Upper lobe of right lung (tissue), 1 donor: ENCODE measurements at regions not wholly inside any gene's neighbourhood (a gene's known extent, or its start where the extent isn't known, plus 50 kb on each side); places are given as distances from the start of the nearest gene placed in this dataset.

Experiments
- ATAC-seq: fragments of 200-7000 bp; cut with Tn5 transposase; one replicate; pipeline ENCODE4 v1.9.1; 2020; ENCODE audit warnings: mild to moderate bottlenecking, moderate library complexity
- DNase-seq: peaks from one replicate; pipeline ENCODE4 v3.0.0-alpha.2; 2020
- H3K27ac ChIP-seq: fragments of 200-600 bp; one replicate; pipeline ENCODE4 v1.8.0; 2022
- H3K27me3 ChIP-seq: fragments of 200-600 bp; one replicate; pipeline ENCODE4 v1.8.0; 2022; ENCODE audit warnings: mild to moderate bottlenecking
- H3K36me3 ChIP-seq: fragments of 200-600 bp; one replicate; pipeline ENCODE4 v1.8.0; 2022
- H3K4me1 ChIP-seq: fragments of 200-600 bp; one replicate; pipeline ENCODE4 v1.8.0; 2022
- H3K4me3 ChIP-seq: fragments of 200-600 bp; one replicate; pipeline ENCODE4 v1.8.0; 2022; ENCODE audit warnings: mild to moderate bottlenecking
- H3K9me3 ChIP-seq: fragments of 200-600 bp; one replicate; pipeline ENCODE4 v1.8.0; 2022
- CTCF ChIP-seq: fragments of 200-600 bp; IDR thresholded peaks from one replicate; pipeline ENCODE4 v1.8.0; 2022; ENCODE audit warnings: antibody characterized with exemption
- intact Hi-C: fragments of 100-400 bp; cut with DNase I; formaldehyde crosslinking; loops from one replicate; pipeline ENCODE4 v1.11.0; 2022
- donor health status: DM: no; HTN: yes; CAD: no; lungs with severe emphysema.

GRCh38 chr4:138908134-138908533 is 107.4 kb upstream of the NOCT start:
- Histone ChIP-seq H3K27me3 (no peaks in the 10 kb centered on the region), H3K4me1 (peaks cover 15% of the 10 kb centered on the region), H3K36me3 (no peaks in the 10 kb centered on the region), H3K9me3 (no peaks in the 10 kb centered on the region), H3K4me3 (no peak overlapping the region), H3K27ac (no peak overlapping the region)
- TF ChIP-seq CTCF: no peak
- ATAC-seq (no peak), DNase-seq (no peak)
- intact Hi-C loops: no loop called here

DNA sequence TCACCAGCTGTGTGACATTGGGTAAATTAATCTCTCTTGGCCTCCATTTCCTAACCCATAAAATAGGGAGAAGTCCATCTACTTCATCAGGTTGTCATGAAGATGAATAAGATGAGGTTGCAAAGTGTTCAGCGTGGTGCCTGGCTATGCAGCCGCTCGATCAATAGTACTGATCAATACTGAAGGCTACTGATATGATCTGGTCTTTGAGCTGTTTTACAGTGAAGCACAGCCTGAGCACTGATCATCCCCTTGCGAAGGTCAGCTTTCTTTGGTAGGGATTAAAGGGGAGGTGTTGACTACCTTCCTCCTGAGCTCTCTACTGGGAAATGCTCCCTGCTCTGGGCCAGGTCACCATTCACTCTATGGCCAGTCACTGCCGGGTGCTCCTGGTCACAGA is 108.4 kb upstream of the NOCT start:
- Histone ChIP-seq H3K27ac (no peak overlapping the region), H3K36me3 (no peaks in the 10 kb centered on the region), H3K9me3 (no peaks in the 10 kb centered on the region), H3K4me1 (peaks cover 15% of the 10 kb centered on the region), H3K4me3 (no peak overlapping the region), H3K27me3 (no peaks in the 10 kb centered on the region)
- intact Hi-C loops: no loop called here
- TF ChIP-seq CTCF: no peak
- DNase-seq (no peak), ATAC-seq (no peak)

GRCh38 chr4:138904793-138905192 is 110.8 kb upstream of the NOCT start:
- intact Hi-C loops: no loop called here
- ATAC-seq (no peak), DNase-seq (no peak)
- Histone ChIP-seq H3K27ac (no peak overlapping the region), H3K9me3 (no peaks in the 10 kb centered on the region), H3K27me3 (no peaks in the 10 kb centered on the region), H3K4me3 (no peak overlapping the region), H3K4me1 (no peaks in the 10 kb centered on the region), H3K36me3 (no peaks in the 10 kb centered on the region)
- no peak for TF ChIP-seq CTCF

DNA sequence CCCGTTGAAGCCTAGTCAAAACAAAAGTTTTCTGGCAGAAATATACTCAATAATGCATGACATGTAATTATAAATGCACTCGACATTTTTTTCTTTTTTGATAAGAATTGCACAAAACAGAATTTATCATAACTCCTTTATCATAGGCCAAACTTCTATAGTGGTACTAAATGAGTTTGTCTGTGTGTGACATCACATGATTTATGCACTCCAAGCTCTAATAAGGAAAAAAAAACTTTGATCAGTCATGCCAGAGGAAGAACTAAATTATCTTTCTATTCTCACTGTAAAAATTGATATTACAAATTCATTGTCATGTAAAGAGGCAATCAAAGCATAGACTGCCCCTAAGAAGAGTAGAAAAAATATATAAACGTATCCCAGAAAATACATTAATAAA is 112.4 kb upstream of the NOCT start:
- intact Hi-C loops: no loop called here
- H3K4me1 ChIP-seq: no peaks in the 10 kb centered on the region
- TF ChIP-seq CTCF: no peak

DNA sequence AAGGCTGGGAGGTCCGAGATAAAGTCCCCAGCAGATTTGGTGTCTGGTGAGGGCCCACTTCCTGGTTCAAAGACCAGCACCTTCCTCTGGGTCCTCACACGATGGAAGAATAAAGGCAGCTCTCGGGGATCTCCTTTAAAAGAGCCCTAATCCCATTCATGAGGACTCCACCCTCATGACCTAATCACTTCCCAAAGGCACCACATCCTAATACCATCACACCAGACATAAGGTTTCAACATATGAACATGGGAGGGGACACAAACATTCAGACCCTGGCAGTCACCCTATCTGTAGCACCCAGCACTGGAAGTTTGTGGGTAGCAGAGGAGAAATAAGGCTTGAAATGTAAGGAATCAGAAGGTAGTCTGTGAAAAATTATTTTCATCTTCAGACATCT is 112.9 kb upstream of the NOCT start:
- Histone ChIP-seq H3K4me1 (no peaks in the 10 kb centered on the region), H3K27me3 (no peaks in the 10 kb centered on the region), H3K4me3 (no peak overlapping the region), H3K36me3 (no peaks in the 10 kb centered on the region), H3K9me3 (no peaks in the 10 kb centered on the region), H3K27ac (no peak overlapping the region)
- intact Hi-C loops: no loop called here
- TF ChIP-seq CTCF: no peak
- ATAC-seq (no peak), DNase-seq (no peak)

More for the DNA sequence above, 112.4 kb upstream of the NOCT start:
- ATAC-seq (no peak), DNase-seq (no peak)
- Histone ChIP-seq H3K27me3 (no peaks in the 10 kb centered on the region), H3K36me3 (no peaks in the 10 kb centered on the region), H3K4me3 (no peak overlapping the region), H3K9me3 (no peaks in the 10 kb centered on the region), H3K27ac (no peak overlapping the region)

DNA sequence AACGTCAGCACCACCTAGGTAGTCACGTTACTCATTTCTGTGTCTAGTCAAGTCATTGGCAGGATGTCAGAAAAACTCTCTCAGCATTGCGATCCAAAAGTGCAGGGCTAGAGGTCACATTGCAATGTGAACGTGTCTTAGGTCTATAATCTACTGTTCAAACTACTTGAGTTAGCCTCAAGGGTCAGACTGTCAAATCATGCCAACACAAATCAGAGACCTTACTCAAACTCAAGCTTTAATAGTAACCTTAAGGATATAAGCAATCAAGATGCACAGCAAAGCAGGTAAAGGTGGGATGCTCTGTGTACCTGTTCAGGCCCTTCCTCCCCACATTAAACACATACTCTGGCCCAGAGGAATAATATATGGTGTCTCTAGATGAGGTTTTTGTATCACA is 114.4 kb upstream of the NOCT start:
- Histone ChIP-seq H3K4me1 (no peaks in the 10 kb centered on the region), H3K9me3 (no peaks in the 10 kb centered on the region), H3K27me3 (no peaks in the 10 kb centered on the region), H3K27ac (no peak overlapping the region), H3K36me3 (no peaks in the 10 kb centered on the region), H3K4me3 (no peak overlapping the region)
- DNase-seq: no peak
- no peak for ATAC-seq
- intact Hi-C loops: no loop called here
- no peak for TF ChIP-seq CTCF
